ENCODE measurements at regions not wholly inside any gene's neighbourhood (a gene's known extent, or its start where the extent isn't known, plus 50 kb on each side); places are given as distances from the start of the nearest gene placed in this dataset.

DNA sequence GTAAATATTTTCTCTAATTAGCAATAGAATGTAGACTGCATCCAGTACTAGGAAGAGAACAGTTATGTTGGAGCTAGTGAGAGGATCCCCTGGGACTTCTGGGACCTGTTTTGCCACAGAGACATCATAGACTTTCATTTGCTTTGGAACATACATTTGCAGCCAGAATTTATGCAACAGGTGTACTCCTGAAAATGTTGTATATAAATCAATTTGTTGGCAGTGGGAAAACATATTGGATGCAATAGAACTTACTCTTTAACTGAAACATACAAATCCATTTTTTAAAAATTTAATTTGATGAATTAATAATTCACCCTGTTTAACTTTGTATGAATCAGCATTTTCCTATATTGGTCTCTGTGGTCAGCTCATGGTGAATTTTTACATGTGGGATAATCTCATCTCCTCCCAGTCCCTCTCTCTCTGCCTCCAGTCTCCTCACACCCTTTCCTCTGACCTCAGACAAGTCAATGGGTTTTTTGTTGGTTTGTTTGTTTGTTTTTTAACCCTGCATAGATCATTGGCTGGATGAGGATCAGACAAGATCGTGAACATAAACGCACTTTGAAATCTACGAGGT, 263.0 kb downstream of the LPIN1 start:
- no peak for TF ChIP-seq POLR2AphosphoS5 (IDR thresholded peaks at IDR 0.05; ENCODE audit: low read depth, low read length)
- no peak for TF ChIP-seq POLR2A (IDR thresholded peaks at IDR 0.05; ENCODE audit: low read depth, low read length)
